ENCODE measurements at regions not wholly inside any gene's neighbourhood (a gene's known extent, or its start where the extent isn't known, plus 50 kb on each side); places are given as distances from the start of the nearest gene placed in this dataset.
"Not testable (repeated sequence)": the region's sequence is repeated elsewhere in the genome, so short reads cannot be mapped to it uniquely, and the experiment has no call there.

GRCh38 chr17:15849054-15849453 lies 95.9 kb upstream of the ADORA2B start:
- CTCF ChIA-PET; H3K4me3 ChIP-seq (ENCODE audit: low read depth, low read length); POLR2A ChIA-PET; DNase-seq (ENCODE audit: low read depth, low spot score): not testable (repeated sequence)
- peak; percentile 37 for TF ChIP-seq CTCF (IDR thresholded peaks at IDR 0.05; ENCODE audit: insufficient read depth, low read length, missing control alignments)

- H3K4me3 ChIP-seq (ENCODE audit: low read depth, low read length); POLR2A ChIA-PET; DNase-seq (ENCODE audit: low read depth, low spot score); CTCF ChIA-PET: not testable (repeated sequence)
These were observed 94.9 kb upstream of the ADORA2B start for GRCh38 chr17:15850071-15850470.

- H3K4me3 ChIP-seq (ENCODE audit: low read depth, low read length); POLR2A ChIA-PET: not testable (repeated sequence)
- CTCF ChIA-PET: interaction anchor here (0.7 kb wide), 1 partner anchor 145 kb away, joined by 4 read pairs; no protein-coding TSS in a partner anchor
- peak; percentile 21 for DNase-seq (ENCODE audit: low read depth, low spot score)
These were observed 94.2 kb upstream of the ADORA2B start for GRCh38 chr17:15850687-15851086.

GRCh38 chr17:15852863-15853262 lies 92.1 kb upstream of the ADORA2B start:
- CTCF ChIA-PET; H3K4me3 ChIP-seq (ENCODE audit: low read depth, low read length); POLR2A ChIA-PET; DNase-seq (ENCODE audit: low read depth, low spot score): not testable (repeated sequence)

- DNase-seq (ENCODE audit: low read depth, low spot score); H3K4me3 ChIP-seq (ENCODE audit: low read depth, low read length); CTCF ChIA-PET; POLR2A ChIA-PET: not testable (repeated sequence)
These were observed 88.7 kb upstream of the ADORA2B start for GRCh38 chr17:15856191-15856590.

GRCh38 chr17:15856745-15857144 lies 88.2 kb upstream of the ADORA2B start:
- DNase-seq (ENCODE audit: low read depth, low spot score); H3K4me3 ChIP-seq (ENCODE audit: low read depth, low read length); CTCF ChIA-PET; POLR2A ChIA-PET: not testable (repeated sequence)

GRCh38 chr17:15858082-15858481 lies 86.8 kb upstream of the ADORA2B start:
- CTCF ChIA-PET; POLR2A ChIA-PET; H3K4me3 ChIP-seq (ENCODE audit: low read depth, low read length); DNase-seq (ENCODE audit: low read depth, low spot score): not testable (repeated sequence)

GRCh38 chr17:15860774-15861173 lies 84.2 kb upstream of the ADORA2B start:
- CTCF ChIA-PET: not testable (repeated sequence)

GRCh38 chr17:15864061-15864460 lies 80.9 kb upstream of the ADORA2B start:
- H3K4me3 ChIP-seq (ENCODE audit: low read depth, low read length); POLR2A ChIA-PET; CTCF ChIA-PET; DNase-seq (ENCODE audit: low read depth, low spot score): not testable (repeated sequence)

More at GRCh38 chr17:15860774-15861173, 84.2 kb upstream of the ADORA2B start:
- POLR2A ChIA-PET; DNase-seq (ENCODE audit: low read depth, low spot score); H3K4me3 ChIP-seq (ENCODE audit: low read depth, low read length): not testable (repeated sequence)

GRCh38 chr17:15864472-15864871 lies 80.5 kb upstream of the ADORA2B start:
- CTCF ChIA-PET; DNase-seq (ENCODE audit: low read depth, low spot score); H3K4me3 ChIP-seq (ENCODE audit: low read depth, low read length); POLR2A ChIA-PET: not testable (repeated sequence)

- DNase-seq (ENCODE audit: low read depth, low spot score); H3K4me3 ChIP-seq (ENCODE audit: low read depth, low read length); POLR2A ChIA-PET; CTCF ChIA-PET: not testable (repeated sequence)
These were observed 78.9 kb upstream of the ADORA2B start for GRCh38 chr17:15866015-15866414.

GRCh38 chr17:15867331-15867730 lies 77.6 kb upstream of the ADORA2B start:
- POLR2A ChIA-PET; CTCF ChIA-PET; H3K4me3 ChIP-seq (ENCODE audit: low read depth, low read length); DNase-seq (ENCODE audit: low read depth, low spot score): not testable (repeated sequence)

GRCh38 chr17:15869868-15870267 lies 75.1 kb upstream of the ADORA2B start:
- H3K4me3 ChIP-seq (ENCODE audit: low read depth, low read length); CTCF ChIA-PET; POLR2A ChIA-PET; DNase-seq (ENCODE audit: low read depth, low spot score): not testable (repeated sequence)

- POLR2A ChIA-PET; H3K4me3 ChIP-seq (ENCODE audit: low read depth, low read length); CTCF ChIA-PET; DNase-seq (ENCODE audit: low read depth, low spot score): not testable (repeated sequence)
These were observed 72.3 kb upstream of the ADORA2B start for GRCh38 chr17:15872677-15873076.

- POLR2A ChIA-PET; H3K4me3 ChIP-seq (ENCODE audit: low read depth, low read length); CTCF ChIA-PET; DNase-seq (ENCODE audit: low read depth, low spot score): not testable (repeated sequence)
These were observed 66.9 kb upstream of the ADORA2B start for GRCh38 chr17:15877882-15878500.

All from AG04449 (cell line).